ENCODE measurements at regions not wholly inside any gene's neighbourhood (a gene's known extent, or its start where the extent isn't known, plus 50 kb on each side); places are given as distances from the start of the nearest gene placed in this dataset.

DNA sequence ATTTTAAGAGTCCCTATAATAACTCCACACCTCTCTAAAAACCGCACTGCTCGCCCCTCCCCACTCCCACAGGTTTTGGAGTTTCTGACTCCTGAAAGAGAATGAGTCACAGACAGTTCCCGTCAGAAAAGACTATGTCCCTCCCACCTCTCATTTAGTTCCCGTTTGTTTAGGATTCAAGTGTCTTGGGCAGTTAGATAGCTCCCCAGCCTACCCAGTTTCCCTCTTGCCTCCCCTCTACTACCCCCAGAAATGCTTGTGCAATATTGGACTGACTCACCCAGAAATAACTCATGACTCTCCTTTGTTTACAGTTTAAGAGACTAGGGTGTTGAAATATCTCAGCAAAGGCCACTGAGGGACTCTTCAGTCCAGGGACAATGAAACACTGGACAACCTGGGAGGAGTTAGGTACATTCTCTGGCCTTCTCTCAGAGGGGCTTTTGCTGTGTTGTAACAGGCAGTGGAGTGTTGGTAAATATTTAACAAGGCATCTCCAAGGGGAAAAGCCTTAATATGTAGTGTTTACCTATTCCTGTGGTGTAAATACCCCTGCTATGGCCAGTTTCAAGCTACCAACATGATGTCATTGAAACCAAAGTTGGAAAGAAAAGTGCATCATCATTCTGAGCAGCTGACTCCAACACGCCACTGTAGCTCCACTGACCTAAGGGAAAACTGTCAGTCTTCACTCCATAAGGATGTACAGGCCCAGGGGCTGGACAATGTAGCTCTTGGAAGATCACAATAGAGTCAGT is 96.1 kb upstream of the CHD2 start (continued):
- TF ChIP-seq, protein P1, sequence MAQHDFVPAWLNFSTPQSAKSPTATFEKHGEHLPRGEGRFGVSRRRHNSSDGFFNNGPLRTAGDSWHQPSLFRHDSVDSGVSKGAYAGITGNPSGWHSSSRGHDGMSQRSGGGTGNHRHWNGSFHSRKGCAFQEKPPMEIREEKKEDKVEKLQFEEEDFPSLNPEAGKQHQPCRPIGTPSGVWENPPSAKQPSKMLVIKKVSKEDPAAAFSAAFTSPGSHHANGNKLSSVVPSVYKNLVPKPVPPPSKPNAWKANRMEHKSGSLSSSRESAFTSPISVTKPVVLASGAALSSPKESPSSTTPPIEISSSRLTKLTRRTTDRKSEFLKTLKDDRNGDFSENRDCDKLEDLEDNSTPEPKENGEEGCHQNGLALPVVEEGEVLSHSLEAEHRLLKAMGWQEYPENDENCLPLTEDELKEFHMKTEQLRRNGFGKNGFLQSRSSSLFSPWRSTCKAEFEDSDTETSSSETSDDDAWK (CRISPR knock-in tag; IDR thresholded peaks at IDR 0.05): no peak
- TF ChIP-seq NFATC3 (CRISPR knock-in tag; IDR thresholded peaks at IDR 0.05) (no peak), ZNF232 (CRISPR knock-in tag; IDR thresholded peaks at IDR 0.05; ENCODE audit: borderline replicate concordance) (peak; percentile 77; the same call in 1 of the 2 replicates), ZNF569 (CRISPR knock-in tag; IDR thresholded peaks at IDR 0.05; ENCODE audit: borderline replicate concordance) (no peak), MAFF (IDR thresholded peaks at IDR 0.05; ENCODE audit: low read depth, low read length) (peak; percentile 61; the same call in 1 of the 2 replicates), SP1 (IDR thresholded peaks at IDR 0.05) (no peak), SP1 (CRISPR knock-in tag; IDR thresholded peaks at IDR 0.05) (peak; percentile 35; the same call in 1 of the 2 replicates), MYC (CRISPR knock-in tag; IDR thresholded peaks at IDR 0.05; ENCODE audit: borderline replicate concordance) (no peak), THAP11 (CRISPR knock-in tag; IDR thresholded peaks at IDR 0.05) (peak; percentile 86), TBX3 (IDR thresholded peaks at IDR 0.05; ENCODE audit: borderline replicate concordance) (peak; percentile 88), ZNF564 (CRISPR knock-in tag; IDR thresholded peaks at IDR 0.05) (0 out of 2 replicates have a peak, but pooled peaks have one; percentile 45), ZNF343 (CRISPR knock-in tag; IDR thresholded peaks at IDR 0.05) (peak; percentile 78; the same call in 1 of the 2 replicates), HOXA5 (CRISPR knock-in tag; IDR thresholded peaks at IDR 0.05) (peak; percentile 88), ZNF816 (CRISPR knock-in tag; IDR thresholded peaks at IDR 0.05; ENCODE audit: borderline replicate concordance) (peak; percentile 83; the same call in 1 of the 2 replicates), KDM2A (CRISPR knock-in tag; IDR thresholded peaks at IDR 0.05; ENCODE audit: borderline replicate concordance, low read depth) (peak; percentile 57; the same call in 1 of the 2 replicates), ZSCAN25 (CRISPR knock-in tag; IDR thresholded peaks at IDR 0.05) (peak; percentile 92), SRF (IDR thresholded peaks at IDR 0.05; ENCODE audit: low read depth, low read length) (peak; percentile 33; the same call in 1 of the 2 replicates), ZNF333 (CRISPR knock-in tag; IDR thresholded peaks at IDR 0.05; ENCODE audit: borderline replicate concordance) (no peak), CEBPG (CRISPR knock-in tag; IDR thresholded peaks at IDR 0.05) (peak; percentile 99), ZNF562 (CRISPR knock-in tag; IDR thresholded peaks at IDR 0.05; ENCODE audit: borderline replicate concordance) (no peak), AKAP8 (CRISPR knock-in tag; IDR thresholded peaks at IDR 0.05) (peak; percentile 77), ASH2L (IDR thresholded peaks at IDR 0.05; ENCODE audit: insufficient read length, low read depth, low read length) (peak; percentile 81), ZNF24 (IDR thresholded peaks at IDR 0.05) (no peak), ZFP62 (CRISPR knock-in tag; IDR thresholded peaks at IDR 0.05) (no peak), ZEB1 (IDR thresholded peaks at IDR 0.05; ENCODE audit: insufficient replicate concordance, low read depth) (peak; percentile 82), POLR2G (IDR thresholded peaks at IDR 0.05; ENCODE audit: low read depth, low read length) (no peak)
- TF ChIP-seq, protein P2, sequence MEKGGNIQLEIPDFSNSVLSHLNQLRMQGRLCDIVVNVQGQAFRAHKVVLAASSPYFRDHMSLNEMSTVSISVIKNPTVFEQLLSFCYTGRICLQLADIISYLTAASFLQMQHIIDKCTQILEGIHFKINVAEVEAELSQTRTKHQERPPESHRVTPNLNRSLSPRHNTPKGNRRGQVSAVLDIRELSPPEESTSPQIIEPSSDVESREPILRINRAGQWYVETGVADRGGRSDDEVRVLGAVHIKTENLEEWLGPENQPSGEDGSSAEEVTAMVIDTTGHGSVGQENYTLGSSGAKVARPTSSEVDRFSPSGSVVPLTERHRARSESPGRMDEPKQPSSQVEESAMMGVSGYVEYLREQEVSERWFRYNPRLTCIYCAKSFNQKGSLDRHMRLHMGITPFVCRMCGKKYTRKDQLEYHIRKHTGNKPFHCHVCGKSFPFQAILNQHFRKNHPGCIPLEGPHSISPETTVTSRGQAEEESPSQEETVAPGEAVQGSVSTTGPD (CRISPR knock-in tag; IDR thresholded peaks at IDR 0.05): peak; percentile 26; the same call in 1 of the 2 replicates
- TF ChIP-seq, protein P3, sequence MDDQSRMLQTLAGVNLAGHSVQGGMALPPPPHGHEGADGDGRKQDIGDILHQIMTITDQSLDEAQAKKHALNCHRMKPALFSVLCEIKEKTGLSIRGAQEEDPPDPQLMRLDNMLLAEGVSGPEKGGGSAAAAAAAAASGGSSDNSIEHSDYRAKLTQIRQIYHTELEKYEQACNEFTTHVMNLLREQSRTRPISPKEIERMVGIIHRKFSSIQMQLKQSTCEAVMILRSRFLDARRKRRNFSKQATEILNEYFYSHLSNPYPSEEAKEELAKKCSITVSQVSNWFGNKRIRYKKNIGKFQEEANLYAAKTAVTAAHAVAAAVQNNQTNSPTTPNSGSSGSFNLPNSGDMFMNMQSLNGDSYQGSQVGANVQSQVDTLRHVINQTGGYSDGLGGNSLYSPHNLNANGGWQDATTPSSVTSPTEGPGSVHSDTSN (CRISPR knock-in tag; IDR thresholded peaks at IDR 0.05; ENCODE audit: borderline replicate concordance): no peak
